ENCODE measurements at regions not wholly inside any gene's neighbourhood (a gene's known extent, or its start where the extent isn't known, plus 50 kb on each side); places are given as distances from the start of the nearest gene placed in this dataset.

- no peak for TF ChIP-seq POLR2AphosphoS5 (IDR thresholded peaks at IDR 0.05)
- no peak for TF ChIP-seq CTCF (IDR thresholded peaks at IDR 0.05)
- TF ChIP-seq POLR2A (IDR thresholded peaks at IDR 0.05) = no peak
These were observed 181.9 kb upstream of the B3GALT2 start for GRCh38 chr1:193368302-193368701.
